ENCODE measurements at regions not wholly inside any gene's neighbourhood (a gene's known extent, or its start where the extent isn't known, plus 50 kb on each side); places are given as distances from the start of the nearest gene placed in this dataset.
"Not testable (repeated sequence)": the region's sequence is repeated elsewhere in the genome, so short reads cannot be mapped to it uniquely, and the experiment has no call there.

DNA sequence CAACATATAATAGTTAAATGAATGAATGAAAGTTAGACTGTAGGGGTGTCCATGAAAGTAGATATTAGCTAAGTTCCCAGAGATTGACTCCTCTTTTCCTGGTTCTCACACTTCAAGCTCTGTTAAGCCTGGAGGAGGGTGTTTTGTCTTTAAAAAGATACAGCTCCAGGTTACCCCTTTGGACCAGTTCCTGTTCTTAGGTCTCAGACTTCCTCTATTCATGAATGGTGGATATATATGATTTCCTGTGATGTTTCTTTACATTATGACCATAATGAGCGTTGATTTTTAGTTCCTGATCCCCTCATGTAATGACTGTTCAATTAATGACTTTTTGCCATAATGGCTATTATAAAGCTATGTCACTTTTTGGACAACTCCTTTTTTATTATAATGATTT is 115.9 kb downstream of the FAM72C start:
- no CpG with 5 or more reads among the region's 1 CpG for WGBS, 5 donors

DNA sequence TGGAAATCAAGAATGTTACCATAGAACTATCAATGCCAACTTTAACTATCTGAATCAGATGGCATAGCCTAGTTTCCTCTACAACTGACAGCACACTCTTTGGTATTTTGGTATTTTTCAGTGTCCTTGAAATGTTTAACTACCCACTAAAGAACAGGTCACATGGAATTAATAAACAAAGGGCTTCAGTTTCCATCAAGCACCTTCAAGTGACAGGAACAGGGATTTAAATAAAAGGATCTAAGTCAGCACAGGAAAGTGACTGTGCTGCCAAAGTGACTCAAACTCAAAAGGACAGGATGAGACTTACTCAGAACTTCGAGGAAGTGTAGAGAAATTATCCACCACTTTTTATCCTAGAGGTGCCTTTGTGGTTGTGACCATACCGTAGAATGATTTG is 117.7 kb downstream of the FAM72C start:
- H3K27me3 ChIP-seq (replicated peaks in 1 of 7); H3K27ac ChIP-seq; H3K9me3 ChIP-seq; H3K36me3 ChIP-seq; DNase-seq; H3K4me3 ChIP-seq; intact Hi-C loops (cut with DNase I; ENCODE audit: low total_unique reads); H3K4me1 ChIP-seq: not testable (repeated sequence)
- 54 to 67% (median 60%) methylated on average over 1 of the region's 2 CpGs; no CpG with 5 or more reads in 2 of the 5 donors for WGBS, 5 donors

More for the DNA sequence above, 115.9 kb downstream of the FAM72C start:
- H3K27me3 ChIP-seq (replicated peaks in 1 of 7); H3K4me1 ChIP-seq; intact Hi-C loops (cut with DNase I; ENCODE audit: low total_unique reads); H3K36me3 ChIP-seq; DNase-seq; H3K27ac ChIP-seq; H3K4me3 ChIP-seq; H3K9me3 ChIP-seq: not testable (repeated sequence)

DNA sequence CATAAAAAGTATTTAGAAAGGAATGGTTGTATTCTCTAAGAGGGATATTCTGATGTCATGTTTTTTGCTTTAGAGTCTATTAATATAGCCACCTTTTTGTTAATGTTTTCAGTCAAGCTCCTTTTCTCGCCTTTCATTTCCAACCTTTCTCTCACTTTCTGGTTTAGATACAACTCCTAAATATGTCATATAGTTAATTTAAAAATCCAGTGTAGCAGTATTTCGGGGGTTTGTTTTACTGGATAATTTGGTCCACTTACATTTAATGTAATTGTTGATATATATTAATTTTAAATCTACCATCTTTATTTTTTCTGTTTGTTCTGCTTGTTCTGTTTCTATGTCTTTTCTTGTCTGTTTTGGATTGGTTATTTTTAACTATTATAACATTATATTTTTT is 121.1 kb downstream of the FAM72C start:
- H3K9me3 ChIP-seq; H3K27me3 ChIP-seq (replicated peaks in 1 of 7); H3K4me3 ChIP-seq; DNase-seq; intact Hi-C loops (cut with DNase I; ENCODE audit: low total_unique reads); H3K4me1 ChIP-seq; H3K27ac ChIP-seq; H3K36me3 ChIP-seq: not testable (repeated sequence)
- WGBS, 5 donors, result 87 to 100% (median 94%) methylated on average over 2 of the region's 2 CpGs

DNA sequence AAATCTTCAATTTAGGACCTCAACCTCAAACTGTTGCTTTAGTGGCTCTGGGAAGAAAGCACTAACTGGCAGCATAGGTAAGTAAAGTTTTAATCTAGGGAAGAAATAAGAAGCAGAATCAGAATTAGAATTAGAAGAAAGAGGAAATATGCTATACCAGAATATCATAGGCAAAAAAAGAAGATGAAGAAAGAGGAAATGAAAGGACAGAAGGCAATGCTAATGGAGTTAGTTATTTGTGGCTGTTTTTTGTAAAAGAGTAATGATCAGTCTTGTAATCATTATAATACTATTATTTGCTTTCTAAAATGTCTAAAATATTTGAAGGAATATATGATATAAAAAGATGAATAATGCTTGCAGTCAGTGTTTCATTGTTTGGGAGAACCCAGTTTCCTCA is 122.9 kb downstream of the FAM72C start:
- DNase-seq; H3K27ac ChIP-seq; H3K27me3 ChIP-seq (replicated peaks in 1 of 7); H3K4me1 ChIP-seq; H3K4me3 ChIP-seq; intact Hi-C loops (cut with DNase I; ENCODE audit: low total_unique reads); H3K36me3 ChIP-seq; H3K9me3 ChIP-seq: not testable (repeated sequence)

DNA sequence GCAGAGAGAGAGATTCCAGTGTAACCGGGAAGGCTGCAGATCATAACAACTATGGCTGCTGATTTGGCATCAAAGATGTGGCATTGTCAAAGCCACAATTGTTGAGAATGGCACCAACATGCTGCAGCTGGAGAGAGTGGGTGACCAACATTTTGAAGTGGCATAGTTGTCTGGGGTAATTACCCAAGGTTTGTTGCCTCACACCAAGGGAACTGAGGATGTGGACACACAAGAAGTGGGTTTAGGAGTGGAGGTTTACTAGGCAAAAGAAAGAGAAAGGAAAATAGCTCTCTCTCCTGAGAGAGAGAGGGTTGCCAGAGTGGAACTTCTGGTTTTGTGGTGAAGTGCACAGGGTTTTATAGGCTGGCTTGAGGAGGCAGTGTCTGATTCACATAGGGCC is 126.6 kb downstream of the FAM72C start:
- DNase-seq; intact Hi-C loops (cut with DNase I; ENCODE audit: low total_unique reads); H3K27me3 ChIP-seq (replicated peaks in 1 of 7); H3K4me3 ChIP-seq; H3K9me3 ChIP-seq; H3K4me1 ChIP-seq; H3K27ac ChIP-seq; H3K36me3 ChIP-seq: not testable (repeated sequence)
- WGBS, 5 donors, result 80% methylated on average over 1 of the region's 1 CpG; no CpG with 5 or more reads in 4 of the 5 donors

GRCh38 chr1:143842058-143842457 is 129.7 kb downstream of the FAM72C start:
- intact Hi-C loops (cut with DNase I; ENCODE audit: low total_unique reads); DNase-seq; H3K4me1 ChIP-seq; H3K4me3 ChIP-seq; H3K36me3 ChIP-seq; H3K27ac ChIP-seq; H3K9me3 ChIP-seq: not testable (repeated sequence)
- WGBS, 5 donors, result 62 to 76% (median 63%) methylated on average over 1 of the region's 2 CpGs; no CpG with 5 or more reads in 2 of the 5 donors
- peaks cover 0 to 15% (median 0%) of the 10 kb centered on the region in 7 donors for H3K27me3 ChIP-seq (replicated peaks in 1 of 7)

GRCh38 chr1:143839182-143839581 is 132.6 kb downstream of the FAM72C start:
- WGBS, 5 donors, result 0 to 25% (median 14%) methylated on average over 1 to 5 of the region's 32 CpGs
- intact Hi-C loops (cut with DNase I; ENCODE audit: low total_unique reads); DNase-seq; H3K27ac ChIP-seq; H3K9me3 ChIP-seq; H3K4me3 ChIP-seq; H3K36me3 ChIP-seq; H3K4me1 ChIP-seq: not testable (repeated sequence)
- peaks cover 0 to 15% (median 0%) of the 10 kb centered on the region in 7 donors for H3K27me3 ChIP-seq (replicated peaks in 1 of 7)

GRCh38 chr1:143838598-143838929 is 133.2 kb downstream of the FAM72C start:
- DNase-seq; intact Hi-C loops (cut with DNase I; ENCODE audit: low total_unique reads): not testable (repeated sequence)
- H3K4me3 ChIP-seq, result peak overlapping the region in 1 of 8 donors; percentile 30

GRCh38 chr1:143837924-143838597 is 133.7 kb downstream of the FAM72C start:
- intact Hi-C loops (cut with DNase I; ENCODE audit: low total_unique reads); H3K9me3 ChIP-seq; H3K4me1 ChIP-seq; H3K27ac ChIP-seq; H3K36me3 ChIP-seq; DNase-seq: not testable (repeated sequence)
- 16 to 79% (median 21%) methylated on average over 4 to 25 of the region's 25 CpGs for WGBS, 5 donors
- H3K4me3 ChIP-seq, result peak overlapping the region in 1 of 8 donors; percentile 30
- H3K27me3 ChIP-seq (replicated peaks in 1 of 7), result peaks cover 0 to 15% (median 0%) of the 10 kb centered on the region in 7 donors

More at GRCh38 chr1:143838598-143838929, 133.2 kb downstream of the FAM72C start:
- peaks cover 0 to 15% (median 0%) of the 10 kb centered on the region in 7 donors for H3K27me3 ChIP-seq (replicated peaks in 1 of 7)
- 0 to 9% (median 0%) methylated on average over 1 of the region's 21 CpGs; no CpG with 5 or more reads in 2 of the 5 donors for WGBS, 5 donors
- H3K9me3 ChIP-seq, H3K4me1 ChIP-seq, H3K36me3 ChIP-seq, H3K27ac ChIP-seq: not testable (repeated sequence)

DNA sequence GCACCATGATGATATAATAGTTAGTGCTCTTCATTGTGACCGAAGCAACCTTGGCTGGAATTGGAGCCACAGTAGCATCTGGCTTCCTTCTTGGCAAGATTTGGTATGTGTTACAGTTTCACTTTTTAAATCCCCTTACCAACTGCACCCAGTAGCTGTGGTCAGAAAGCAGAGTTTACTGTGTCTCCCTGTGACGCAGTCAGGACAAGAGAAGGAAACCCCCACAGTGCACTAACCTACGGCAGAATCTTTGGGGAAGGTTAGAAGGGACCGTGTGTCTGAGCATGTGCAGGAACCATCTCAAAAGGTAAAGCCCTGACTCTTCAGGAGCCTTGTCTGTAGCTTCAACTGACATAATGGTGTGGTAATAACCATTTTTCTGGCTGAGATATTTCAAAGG is 138.4 kb downstream of the FAM72C start:
- H3K4me3 ChIP-seq; H3K27me3 ChIP-seq (replicated peaks in 1 of 7); DNase-seq; H3K9me3 ChIP-seq; intact Hi-C loops (cut with DNase I; ENCODE audit: low total_unique reads); H3K27ac ChIP-seq; H3K4me1 ChIP-seq; H3K36me3 ChIP-seq: not testable (repeated sequence)
- WGBS, 5 donors, result 83 to 86% methylated on average over 1 of the region's 4 CpGs; no CpG with 5 or more reads in 3 of the 5 donors

DNA sequence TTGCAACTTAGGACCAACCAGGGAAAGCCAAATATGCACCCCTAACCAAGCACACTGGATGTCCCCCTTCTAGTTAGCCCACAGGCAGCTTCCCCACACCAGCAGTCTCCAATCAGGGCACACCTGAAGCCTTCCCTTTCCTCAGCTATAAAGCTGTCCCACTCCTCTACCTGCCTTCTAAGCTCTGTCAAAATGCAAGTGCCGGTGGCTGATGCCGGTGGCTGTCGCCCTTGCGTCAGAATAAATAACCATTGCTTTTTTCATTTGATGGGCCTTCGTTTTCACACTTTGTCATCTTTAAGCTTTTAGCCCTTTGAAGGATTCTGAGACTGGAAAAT is 139.4 kb downstream of the FAM72C start:
- H3K4me1 ChIP-seq; H3K27me3 ChIP-seq (replicated peaks in 1 of 7); DNase-seq; H3K36me3 ChIP-seq; intact Hi-C loops (cut with DNase I; ENCODE audit: low total_unique reads); H3K27ac ChIP-seq; H3K4me3 ChIP-seq; H3K9me3 ChIP-seq: not testable (repeated sequence)
- 77 to 89% (median 86%) methylated on average over 5 of the region's 5 CpGs; no CpG with 5 or more reads in 1 of the 5 donors for WGBS, 5 donors
